ENCODE measurements at regions not wholly inside any gene's neighbourhood (a gene's known extent, or its start where the extent isn't known, plus 50 kb on each side); places are given as distances from the start of the nearest gene placed in this dataset.

- DNase-seq (ENCODE audit: low spot score): no peak
Observed at GRCh38 chr13:78780708-78781107, 121.8 kb upstream of the OBI1 start.

GRCh38 chr13:78779608-78780007 lies 120.7 kb upstream of the OBI1 start:
- DNase-seq (ENCODE audit: low spot score): no peak

GRCh38 chr13:78777976-78778375 lies 119.0 kb upstream of the OBI1 start:
- DNase-seq (ENCODE audit: low spot score): no peak

GRCh38 chr13:78777396-78777795 lies 118.4 kb upstream of the OBI1 start:
- DNase-seq (ENCODE audit: low spot score): no peak

- DNase-seq (ENCODE audit: low spot score): no peak
Observed at GRCh38 chr13:78772933-78773332, 114.0 kb upstream of the OBI1 start.

GRCh38 chr13:78770601-78771000 lies 111.6 kb upstream of the OBI1 start:
- no peak for DNase-seq (ENCODE audit: low spot score)

- no peak for DNase-seq (ENCODE audit: low spot score)
Observed at GRCh38 chr13:78768950-78769349, 110.0 kb upstream of the OBI1 start.

- DNase-seq (ENCODE audit: low spot score): no peak
Observed at GRCh38 chr13:78764665-78765064, 105.7 kb upstream of the OBI1 start.

GRCh38 chr13:78762825-78763224 lies 103.9 kb upstream of the OBI1 start:
- DNase-seq (ENCODE audit: low spot score): no peak

- DNase-seq (ENCODE audit: low spot score): no peak
Observed at GRCh38 chr13:78759704-78760103, 100.7 kb upstream of the OBI1 start.

- DNase-seq (ENCODE audit: low spot score): no peak
Observed at GRCh38 chr13:78758549-78758948, 99.6 kb upstream of the OBI1 start.

- DNase-seq (ENCODE audit: low spot score): no peak
Observed at GRCh38 chr13:78753435-78753834, 94.5 kb upstream of the OBI1 start.

GRCh38 chr13:78750735-78751134 lies 91.8 kb upstream of the OBI1 start:
- no peak for DNase-seq (ENCODE audit: low spot score)

GRCh38 chr13:78743973-78744372 lies 85.0 kb upstream of the OBI1 start:
- no peak for DNase-seq (ENCODE audit: low spot score)

GRCh38 chr13:78742659-78743058 lies 83.7 kb upstream of the OBI1 start:
- DNase-seq (ENCODE audit: low spot score): no peak

GRCh38 chr13:78736142-78736541 lies 77.2 kb upstream of the OBI1 start:
- DNase-seq (ENCODE audit: low spot score): no peak

- no peak for DNase-seq (ENCODE audit: low spot score)
Observed at GRCh38 chr13:78732445-78733017, 73.6 kb upstream of the OBI1 start.

GRCh38 chr13:78722700-78723099 lies 63.7 kb upstream of the OBI1 start:
- no peak for DNase-seq (ENCODE audit: low spot score)

GRCh38 chr13:78719367-78719766 lies 60.4 kb upstream of the OBI1 start:
- DNase-seq (ENCODE audit: low spot score): no peak

- DNase-seq (ENCODE audit: low spot score): no peak
Observed at GRCh38 chr13:78714717-78715116, 55.8 kb upstream of the OBI1 start.

- DNase-seq (ENCODE audit: low spot score): no peak
Observed at GRCh38 chr13:78712831-78713230, 53.9 kb upstream of the OBI1 start.

GRCh38 chr13:78709028-78709427 lies 50.1 kb upstream of the OBI1 start:
- DNase-seq (ENCODE audit: low spot score): no peak

Measured in mucosa of gallbladder (tissue), 1 donor.